OCI-LY7 (cell line): ENCODE measurements at regions not wholly inside any gene's neighbourhood (a gene's known extent, or its start where the extent isn't known, plus 50 kb on each side); places are given as distances from the start of the nearest gene placed in this dataset.
"Not testable (repeated sequence)": the region's sequence is repeated elsewhere in the genome, so short reads cannot be mapped to it uniquely, and the experiment has no call there.

Experiments used
- EZH2phosphoT487 ChIP-seq: fragments of 200-600 bp; sonication (generic); IDR thresholded peaks from 2 replicates; pipeline ENCODE4 v1.6.1; 2018; ENCODE audit warnings: low read depth, borderline replicate concordance, mild to moderate bottlenecking, mixed run types, antibody characterized with exemption, low read length, moderate library complexity, mixed read lengths
- TF ChIP-seq, protein P1 (sequence below): fragments of 200-600 bp; sonication (generic); conservative IDR thresholded peaks from 2 replicates; pipeline ENCODE4 v1.5.1; 2014; ENCODE audit warnings: mild to moderate bottlenecking, antibody characterized with exemption, low read length, moderate library complexity, mixed read lengths

DNA sequence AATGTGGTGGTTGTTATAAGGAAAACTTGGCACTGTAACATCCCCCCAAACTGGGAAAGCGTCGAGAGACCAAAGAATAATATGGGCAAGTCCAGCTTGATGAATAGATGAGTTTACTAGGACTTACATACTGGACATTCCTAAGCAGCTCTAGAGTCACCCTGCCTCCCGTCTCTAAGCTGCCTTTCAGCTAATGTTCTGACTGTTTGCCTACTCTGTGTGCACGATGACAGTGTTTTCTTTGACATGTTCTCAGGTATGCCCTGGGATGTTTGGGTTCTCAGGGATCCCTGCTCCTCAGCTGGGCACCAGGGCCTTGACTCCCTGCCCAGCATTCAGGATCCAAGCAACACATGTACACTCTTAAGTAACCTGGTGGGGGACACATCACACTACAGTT, 87.5 kb downstream of the MRPL57 start:
- TF ChIP-seq, protein P1, sequence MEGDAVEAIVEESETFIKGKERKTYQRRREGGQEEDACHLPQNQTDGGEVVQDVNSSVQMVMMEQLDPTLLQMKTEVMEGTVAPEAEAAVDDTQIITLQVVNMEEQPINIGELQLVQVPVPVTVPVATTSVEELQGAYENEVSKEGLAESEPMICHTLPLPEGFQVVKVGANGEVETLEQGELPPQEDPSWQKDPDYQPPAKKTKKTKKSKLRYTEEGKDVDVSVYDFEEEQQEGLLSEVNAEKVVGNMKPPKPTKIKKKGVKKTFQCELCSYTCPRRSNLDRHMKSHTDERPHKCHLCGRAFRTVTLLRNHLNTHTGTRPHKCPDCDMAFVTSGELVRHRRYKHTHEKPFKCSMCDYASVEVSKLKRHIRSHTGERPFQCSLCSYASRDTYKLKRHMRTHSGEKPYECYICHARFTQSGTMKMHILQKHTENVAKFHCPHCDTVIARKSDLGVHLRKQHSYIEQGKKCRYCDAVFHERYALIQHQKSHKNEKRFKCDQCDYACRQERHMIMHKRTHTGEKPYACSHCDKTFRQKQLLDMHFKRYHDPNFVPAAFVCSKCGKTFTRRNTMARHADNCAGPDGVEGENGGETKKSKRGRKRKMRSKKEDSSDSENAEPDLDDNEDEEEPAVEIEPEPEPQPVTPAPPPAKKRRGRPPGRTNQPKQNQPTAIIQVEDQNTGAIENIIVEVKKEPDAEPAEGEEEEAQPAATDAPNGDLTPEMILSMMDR, result not testable (repeated sequence)
- not testable (repeated sequence) for TF ChIP-seq EZH2phosphoT487
